ENCODE measurements at regions not wholly inside any gene's neighbourhood (a gene's known extent, or its start where the extent isn't known, plus 50 kb on each side); places are given as distances from the start of the nearest gene placed in this dataset.
"Not testable (repeated sequence)": the region's sequence is repeated elsewhere in the genome, so short reads cannot be mapped to it uniquely, and the experiment has no call there.

GRCh38 chr14:56057071-56057741, 61.0 kb upstream of the PELI2 start:
- DNase-seq = peak; percentile 77

- peak; percentile 77 for DNase-seq
These were observed 60.4 kb upstream of the PELI2 start for GRCh38 chr14:56057767-56058166.

DNA sequence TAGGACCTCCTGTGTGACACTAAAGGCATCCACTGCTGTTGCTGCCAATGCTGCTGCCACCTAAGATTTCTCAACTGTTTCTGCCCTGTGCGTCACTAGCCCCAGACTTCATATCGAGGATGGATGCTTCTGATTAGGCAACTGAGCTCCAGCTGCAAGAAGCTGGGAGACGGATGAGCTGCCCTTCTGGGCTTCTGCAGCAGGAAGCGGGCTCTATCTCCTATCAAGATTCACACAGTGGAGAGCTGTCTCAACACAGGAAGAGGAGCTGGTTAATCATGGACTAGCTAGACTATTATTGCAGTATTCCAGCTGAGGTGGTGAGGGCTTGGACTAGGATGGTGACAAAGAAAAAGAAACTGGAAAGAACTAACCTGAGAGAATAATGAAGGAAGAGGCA, 59.2 kb upstream of the PELI2 start:
- no peak for DNase-seq

- no peak for DNase-seq
These were observed 57.2 kb upstream of the PELI2 start for GRCh38 chr14:56061051-56061450.

DNA sequence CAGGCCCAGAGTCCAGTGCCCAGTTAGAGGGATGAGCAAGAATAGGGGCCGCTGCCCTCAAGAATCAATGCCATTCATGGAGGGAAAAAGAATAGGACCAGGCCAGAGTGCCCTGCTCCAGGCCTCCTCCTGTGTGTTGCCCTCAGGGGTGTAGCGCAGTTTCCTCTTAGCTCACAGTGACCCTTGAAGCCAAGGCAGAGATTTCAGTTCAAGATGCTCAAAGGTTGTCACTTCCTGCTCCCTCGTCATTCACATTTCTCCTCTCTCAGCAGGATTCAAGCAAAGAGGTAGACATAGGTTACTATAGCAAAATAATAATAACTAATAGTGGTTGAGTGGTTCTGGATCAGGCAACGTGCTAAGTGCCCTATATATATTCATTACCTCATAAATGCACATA, 55.1 kb upstream of the PELI2 start:
- DNase-seq = no peak

DNA sequence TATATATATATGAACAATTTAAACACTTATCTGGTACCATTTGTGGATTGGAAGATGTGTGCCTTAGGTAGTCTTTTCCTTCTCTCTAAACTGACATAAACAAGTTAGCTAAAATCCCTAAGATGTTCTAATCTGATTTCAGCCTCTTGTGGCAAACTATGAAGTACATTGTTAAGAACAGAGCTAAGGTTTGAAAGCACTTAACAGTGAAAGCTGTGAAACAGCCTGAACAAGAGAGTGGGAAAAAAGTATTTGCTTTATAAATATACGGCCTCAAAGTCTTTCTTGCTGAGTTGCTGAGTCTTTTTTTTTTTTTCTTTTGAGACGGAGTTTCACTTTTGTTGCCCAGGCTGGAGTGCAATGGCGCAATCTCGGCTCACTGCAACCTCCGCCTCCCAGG, 53.7 kb upstream of the PELI2 start:
- no peak for DNase-seq

GRCh38 chr14:56065199-56065598, 53.0 kb upstream of the PELI2 start:
- DNase-seq = not testable (repeated sequence)

GRCh38 chr14:56065621-56066290, 52.5 kb upstream of the PELI2 start:
- DNase-seq = no peak

All from NCI-H2171 treated with DMSO at 0.1 percent for 48 hours (cell line).